Lower leg skin (tissue), 3 donors: ENCODE measurements at regions not wholly inside any gene's neighbourhood (a gene's known extent, or its start where the extent isn't known, plus 50 kb on each side); places are given as distances from the start of the nearest gene placed in this dataset.

Source experiments
- CTCF ChIP-seq, 3 donors: fragments of 450-650 bp; IDR thresholded peaks; one replicate each; pipeline ENCODE4 v1.5.1; 2016; ENCODE audit warnings: antibody characterized with exemption in 3 of 3, mild to moderate bottlenecking in 3 of 3, moderate library complexity in 2 of 3
- POLR2A ChIP-seq, 2 donors: fragments of 450-650 bp; IDR thresholded peaks; one replicate each; pipeline ENCODE4 v1.6.1; 2016 to 2017; ENCODE audit warnings: antibody characterized with exemption in 2 of 2, mild to moderate bottlenecking in 1 of 2, moderate library complexity in 1 of 2

GRCh38 chr3:68482565-68482964, 449.8 kb downstream of the TAFA4 start:
- no peak for TF ChIP-seq CTCF (IDR thresholded peaks at IDR 0.05)
- no peak for TF ChIP-seq POLR2A (IDR thresholded peaks at IDR 0.05)
